ENCODE measurements at regions not wholly inside any gene's neighbourhood (a gene's known extent, or its start where the extent isn't known, plus 50 kb on each side); places are given as distances from the start of the nearest gene placed in this dataset.

- TF ChIP-seq CTCF (IDR thresholded peaks at IDR 0.05; ENCODE audit: control extremely low read depth in 1 of 3, insufficient read depth in 1 of 3, low read depth in 1 of 3, low read length in 3 of 3) = peak; percentile 12 to 24 (median 13); a peak in 2 of 4 replicates
Measured at GRCh38 chr1:70866542-70867264, 180.9 kb downstream of the PTGER3 start (continued).
